GM12878 (cell line): ENCODE measurements at regions not wholly inside any gene's neighbourhood (a gene's known extent, or its start where the extent isn't known, plus 50 kb on each side); places are given as distances from the start of the nearest gene placed in this dataset.

Experiments
- ATAC-seq: fragments of 200-7000 bp; cut with Tn5 transposase; 3 replicates; pipeline ENCODE4 v1.9.1; 2020; ENCODE audit warnings: mild to moderate bottlenecking, moderate library complexity
- BruUV-seq: library from RNA; stranded (reverse); fragments of 400-500 nt; replicated peaks from 2 replicates; lab custom pipeline; 2021; lab: Mats Ljungman, UMichigan
- CTCF ChIA-PET: fragments of 300-600 bp; sonication (Branson Sonifier 250); formaldehyde crosslinking; extraction: SDS; loops from one replicate; lab custom pipeline; 2021; ENCODE audit warnings: inconsistent platforms; lab: Yijun Ruan, JAX
- POLR2A ChIA-PET: fragments of 350-600 bp; formaldehyde crosslinking; extraction: SDS; loops from one replicate; lab custom pipeline; 2021; ENCODE audit warnings: inconsistent platforms; lab: Charles Lee
- RAD21 ChIA-PET: fragments of 300-600 bp; sonication (Branson Sonifier 250); formaldehyde crosslinking; loops from one replicate; lab custom pipeline; 2023; ENCODE audit warnings: antibody characterized with exemption; ENCODE audit not compliant: unreplicated experiment; lab: Charles Lee
- SMC1A ChIA-PET: fragments of 300-600 bp; sonication (Branson Sonifier 250); formaldehyde crosslinking; loops from one replicate; lab custom pipeline; 2023; ENCODE audit not compliant: unreplicated experiment, uncharacterized antibody; lab: Charles Lee
- DNase-seq: peaks from one replicate; pipeline ENCODE4 v3.0.0-alpha.2; 2011; ENCODE audit warnings: low read depth, low spot score
- FAIRE-seq: peaks from 3 replicates; lab custom pipeline; 2011; peaks lifted over from hg19 to GRCh38; lab: Jason Lieb, UNC
- H2AFZ ChIP-seq: 2 replicates; pipeline ENCODE4 v1.6.0; 2011; ENCODE audit warnings: low read depth, low read length, control low read depth; ENCODE audit not compliant: control insufficient read depth
- H3K27ac ChIP-seq: 2 replicates; pipeline ENCODE4 v1.5.1; 2011; ENCODE audit warnings: control low read depth; ENCODE audit not compliant: control insufficient read depth, insufficient read depth
- H3K27me3 ChIP-seq, 2 experiments: replicated peaks in 1 of 2; 2 replicates each; pipeline versions ENCODE4 v1.6.0 to v1.6.1; 2011; ENCODE audit warnings: low read length in 1 of 2; ENCODE audit not compliant: control insufficient read depth in 2 of 2, insufficient read depth in 2 of 2
- H3K36me3 ChIP-seq, 2 experiments: 2 replicates each; pipeline ENCODE4 v1.5.1; 2011; ENCODE audit warnings: low read length in 1 of 2; ENCODE audit not compliant: control insufficient read depth in 2 of 2, insufficient read depth in 2 of 2
- H3K4me1 ChIP-seq: 2 replicates; pipeline ENCODE4 v1.6.1; 2011; ENCODE audit warnings: mild to moderate bottlenecking, low read length, moderate library complexity, mixed read lengths; ENCODE audit not compliant: control insufficient read depth, insufficient read depth
- H3K4me2 ChIP-seq: 2 replicates; pipeline ENCODE4 v1.6.0; 2011; ENCODE audit warnings: control low read depth; ENCODE audit not compliant: control insufficient read depth, insufficient read depth
- H3K4me3 ChIP-seq: fragments of 200-600 bp; sonication (generic); 2 replicates; pipeline ENCODE4 v1.5.1; 2016
- H3K79me2 ChIP-seq: 2 replicates; pipeline ENCODE4 v1.6.0; 2011; ENCODE audit warnings: low read length; ENCODE audit not compliant: control insufficient read depth, insufficient read depth
- H3K9ac ChIP-seq: 2 replicates; pipeline ENCODE4 v1.8.0; 2011; ENCODE audit warnings: low read length, control low read depth, mixed read lengths; ENCODE audit not compliant: control insufficient read depth, insufficient read depth
- H3K9me3 ChIP-seq: replicated peaks from 3 replicates; pipeline ENCODE4 v1.5.1; 2011; ENCODE audit warnings: mild to moderate bottlenecking, low read length; ENCODE audit not compliant: control insufficient read depth, insufficient read depth
- H4K20me1 ChIP-seq: 2 replicates; pipeline ENCODE4 v1.6.0; 2011; ENCODE audit not compliant: control insufficient read depth, insufficient read depth
- BHLHE40 ChIP-seq, 2 experiments: fragments of 450-650 bp in 1 of 2; IDR thresholded peaks; 2 replicates each; pipeline ENCODE4 v1.6.1; 2011 to 2017; ENCODE audit warnings: low read depth in 2 of 2, borderline replicate concordance in 1 of 2, improper control_type of control experiment in 1 of 2, low read length in 1 of 2, mild to moderate bottlenecking in 1 of 2
- CEBPB ChIP-seq, 2 experiments: fragments of 150-350 bp in 1 of 2; IDR thresholded peaks; 2 replicates each; pipeline ENCODE4 v1.6.1; 2012 to 2014; ENCODE audit warnings: low read depth in 2 of 2, low read length in 2 of 2, borderline replicate concordance in 1 of 2, inconsistent platforms in 1 of 2
- CHD1 ChIP-seq: IDR thresholded peaks from 2 replicates; pipeline ENCODE4 v1.6.1; 2012; ENCODE audit warnings: low read depth, low read length, improper control_type of control experiment
- EGR1 ChIP-seq, 2 experiments: IDR thresholded peaks; 1 replicate in 1 of 2; 2 replicates in 1 of 2; pipeline ENCODE4 v1.6.1; 2011 to 2012; ENCODE audit warnings: low read depth in 2 of 2, low read length in 2 of 2, borderline replicate concordance in 1 of 2, mild to moderate bottlenecking in 1 of 2, moderate library complexity in 1 of 2
- FOXK2 ChIP-seq: fragments of 450-650 bp; IDR thresholded peaks from 2 replicates; pipeline ENCODE4 v1.6.1; 2017; ENCODE audit warnings: mild to moderate bottlenecking, moderate library complexity
- HDAC2 ChIP-seq: fragments of 200-600 bp; sonication (generic); IDR thresholded peaks from 2 replicates; pipeline ENCODE4 v1.6.1; 2017
- LARP7 ChIP-seq: fragments of 450-650 bp; IDR thresholded peaks from 2 replicates; pipeline ENCODE4 v1.6.1; 2017; ENCODE audit warnings: mild to moderate bottlenecking
- NFXL1 ChIP-seq: fragments of 450-650 bp; IDR thresholded peaks from 2 replicates; pipeline ENCODE4 v1.6.1; 2017; ENCODE audit warnings: antibody characterized with exemption, mild to moderate bottlenecking, borderline replicate concordance
- NR2C1 ChIP-seq: fragments of 450-650 bp; IDR thresholded peaks from 2 replicates; pipeline ENCODE4 v1.6.1; 2017; ENCODE audit warnings: antibody characterized with exemption, mild to moderate bottlenecking, moderate library complexity
- NR2F1 ChIP-seq: fragments of 450-650 bp; conservative IDR thresholded peaks from 2 replicates; pipeline ENCODE4 v1.6.1; 2017; ENCODE audit warnings: mild to moderate bottlenecking
- PAX5 ChIP-seq: IDR thresholded peaks from 2 replicates; pipeline ENCODE4 v1.6.1; 2011; ENCODE audit warnings: low read depth, low read length, borderline replicate concordance
- RFX5 ChIP-seq: IDR thresholded peaks from 2 replicates; pipeline ENCODE4 v1.6.1; 2011; ENCODE audit warnings: low read depth, low read length, improper control_type of control experiment
- SMC3 ChIP-seq: IDR thresholded peaks from 2 replicates; pipeline ENCODE4 v1.6.1; 2011; ENCODE audit warnings: low read length, improper control_type of control experiment, borderline replicate concordance
- STAT1 ChIP-seq: fragments of 450-650 bp; conservative IDR thresholded peaks from 2 replicates; pipeline ENCODE4 v1.6.1; 2014; ENCODE audit warnings: antibody characterized with exemption, mild to moderate bottlenecking
- STAT3 ChIP-seq: IDR thresholded peaks from 2 replicates; pipeline ENCODE4 v1.6.1; 2011; ENCODE audit warnings: low read depth, low read length, improper control_type of control experiment
- in situ Hi-C: fragments of 300-500 bp; cut with MboI; formaldehyde crosslinking; loops from 9 replicates; pipeline ENCODE4 v1.14.3; 2018; ENCODE audit warnings: mixed read lengths
- intact Hi-C: fragments of 100-400 bp; cut with micrococcal nuclease; formaldehyde crosslinking; loops from one replicate; pipeline ENCODE4 v1.14.2; 2022; ENCODE audit not compliant: unreplicated experiment
- TF ChIP-seq, protein P1 (sequence below): IDR thresholded peaks from 2 replicates; pipeline ENCODE4 v1.6.1; 2012; ENCODE audit warnings: low read depth, low read length, improper control_type of control experiment
- TF ChIP-seq, protein P2 (sequence below): fragments of 450-650 bp; IDR thresholded peaks from 2 replicates; pipeline ENCODE4 v1.6.1; 2016; ENCODE audit warnings: mild to moderate bottlenecking
- TF ChIP-seq, protein P3 (sequence below): IDR thresholded peaks from 2 replicates; pipeline ENCODE4 v1.6.1; 2011; ENCODE audit warnings: borderline replicate concordance, low read depth, mild to moderate bottlenecking, moderate library complexity, low read length; ENCODE audit not compliant: insufficient read depth, poor library complexity, severe bottlenecking
- TF ChIP-seq, protein P4 (sequence below): IDR thresholded peaks from 2 replicates; pipeline ENCODE4 v1.6.1; 2012; ENCODE audit warnings: low read depth, low read length, improper control_type of control experiment

DNA sequence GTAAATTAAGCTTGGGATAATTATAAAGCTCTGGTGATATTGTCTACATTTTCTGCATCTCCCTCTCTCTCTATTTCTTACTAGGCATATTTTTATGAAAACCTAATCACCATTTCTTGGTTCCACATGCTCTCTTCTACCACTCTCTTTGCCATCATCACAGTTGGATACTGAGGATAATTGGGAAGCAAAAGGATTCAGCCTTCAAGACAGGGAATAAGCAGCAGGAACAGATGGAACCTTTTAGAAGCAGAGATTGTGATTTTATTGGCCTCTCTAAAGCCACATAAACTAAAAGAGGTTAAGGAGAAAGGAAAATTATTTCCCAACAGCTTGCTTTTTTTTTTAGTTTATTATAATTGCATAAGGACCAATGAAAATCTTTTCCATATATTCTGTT, 226.3 kb upstream of the SPHKAP start:
- Histone ChIP-seq H4K20me1 (no peaks in the 10 kb centered on the region), H3K4me3 (no peak overlapping the region), H3K9me3 (no peaks in the 10 kb centered on the region), H3K4me2 (no peak overlapping the region), H3K79me2 (no peaks in the 10 kb centered on the region)
- ATAC-seq: no peak
- ChIA-PET CTCF (no interaction called here), RAD21 (no interaction called here)
- TF ChIP-seq CEBPB (IDR thresholded peaks at IDR 0.05; ENCODE audit: borderline replicate concordance in 1 of 2, low read depth in 2 of 2, low read length in 2 of 2) (no peak), FOXK2 (no peak), STAT3 (no peak), BHLHE40 (IDR thresholded peaks at IDR 0.05; ENCODE audit: borderline replicate concordance in 1 of 2, low read depth in 2 of 2, low read length in 1 of 2) (no peak), SMC3 (no peak), EGR1 (IDR thresholded peaks at IDR 0.05; ENCODE audit: borderline replicate concordance in 1 of 2, low read depth in 2 of 2, low read length in 2 of 2) (no peak), NR2C1 (no peak), RFX5 (no peak), HDAC2 (no peak), STAT1 (no peak), CHD1 (no peak), NR2F1 (no peak), NFXL1 (no peak), LARP7 (no peak), PAX5 (no peak)
- TF ChIP-seq, protein P1, sequence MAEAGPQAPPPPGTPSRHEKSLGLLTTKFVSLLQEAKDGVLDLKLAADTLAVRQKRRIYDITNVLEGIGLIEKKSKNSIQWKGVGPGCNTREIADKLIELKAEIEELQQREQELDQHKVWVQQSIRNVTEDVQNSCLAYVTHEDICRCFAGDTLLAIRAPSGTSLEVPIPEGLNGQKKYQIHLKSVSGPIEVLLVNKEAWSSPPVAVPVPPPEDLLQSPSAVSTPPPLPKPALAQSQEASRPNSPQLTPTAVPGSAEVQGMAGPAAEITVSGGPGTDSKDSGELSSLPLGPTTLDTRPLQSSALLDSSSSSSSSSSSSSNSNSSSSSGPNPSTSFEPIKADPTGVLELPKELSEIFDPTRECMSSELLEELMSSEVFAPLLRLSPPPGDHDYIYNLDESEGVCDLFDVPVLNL: no peak
- TF ChIP-seq, protein P2, sequence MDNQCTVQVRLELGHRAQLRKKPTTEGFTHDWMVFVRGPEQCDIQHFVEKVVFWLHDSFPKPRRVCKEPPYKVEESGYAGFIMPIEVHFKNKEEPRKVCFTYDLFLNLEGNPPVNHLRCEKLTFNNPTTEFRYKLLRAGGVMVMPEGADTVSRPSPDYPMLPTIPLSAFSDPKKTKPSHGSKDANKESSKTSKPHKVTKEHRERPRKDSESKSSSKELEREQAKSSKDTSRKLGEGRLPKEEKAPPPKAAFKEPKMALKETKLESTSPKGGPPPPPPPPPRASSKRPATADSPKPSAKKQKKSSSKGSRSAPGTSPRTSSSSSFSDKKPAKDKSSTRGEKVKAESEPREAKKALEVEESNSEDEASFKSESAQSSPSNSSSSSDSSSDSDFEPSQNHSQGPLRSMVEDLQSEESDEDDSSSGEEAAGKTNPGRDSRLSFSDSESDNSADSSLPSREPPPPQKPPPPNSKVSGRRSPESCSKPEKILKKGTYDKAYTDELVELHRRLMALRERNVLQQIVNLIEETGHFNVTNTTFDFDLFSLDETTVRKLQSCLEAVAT: no peak
- TF ChIP-seq, protein P3, sequence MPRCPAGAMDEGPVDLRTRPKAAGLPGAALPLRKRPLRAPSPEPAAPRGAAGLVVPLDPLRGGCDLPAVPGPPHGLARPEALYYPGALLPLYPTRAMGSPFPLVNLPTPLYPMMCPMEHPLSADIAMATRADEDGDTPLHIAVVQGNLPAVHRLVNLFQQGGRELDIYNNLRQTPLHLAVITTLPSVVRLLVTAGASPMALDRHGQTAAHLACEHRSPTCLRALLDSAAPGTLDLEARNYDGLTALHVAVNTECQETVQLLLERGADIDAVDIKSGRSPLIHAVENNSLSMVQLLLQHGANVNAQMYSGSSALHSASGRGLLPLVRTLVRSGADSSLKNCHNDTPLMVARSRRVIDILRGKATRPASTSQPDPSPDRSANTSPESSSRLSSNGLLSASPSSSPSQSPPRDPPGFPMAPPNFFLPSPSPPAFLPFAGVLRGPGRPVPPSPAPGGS: no peak
- TF ChIP-seq, protein P4, sequence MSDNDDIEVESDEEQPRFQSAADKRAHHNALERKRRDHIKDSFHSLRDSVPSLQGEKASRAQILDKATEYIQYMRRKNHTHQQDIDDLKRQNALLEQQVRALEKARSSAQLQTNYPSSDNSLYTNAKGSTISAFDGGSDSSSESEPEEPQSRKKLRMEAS: no peak
- TF ChIP-seq, all 136 proteins: peak for 0
- H3K4me1 ChIP-seq: no peaks in the 10 kb centered on the region
- in situ Hi-C loops (no loop called here), intact Hi-C loops (no loop called here)
- no peaks in the 10 kb centered on the region for H3K27me3 ChIP-seq
- no TSS peak for BruUV-seq
- no peak overlapping the region for H3K9ac ChIP-seq
- DNase-seq (no peak), FAIRE-seq (no peak)
- SMC1A ChIA-PET: no interaction called here
- H3K27ac ChIP-seq: no peak overlapping the region
- POLR2A ChIA-PET: no interaction called here
- H3K36me3 ChIP-seq: no peaks in the 10 kb centered on the region
- no peak overlapping the region for H2AFZ ChIP-seq
